Fibroblast of lung (primary cell): ENCODE measurements at regions not wholly inside any gene's neighbourhood (a gene's known extent, or its start where the extent isn't known, plus 50 kb on each side); places are given as distances from the start of the nearest gene placed in this dataset.

ENCODE experiments used
- EZH2 ChIP-seq: IDR thresholded peaks from 2 replicates; pipeline ENCODE4 v1.5.1; 2012; ENCODE audit warnings: low read length, control low read depth, mild to moderate bottlenecking; ENCODE audit errors: missing control alignments
- TF ChIP-seq, protein P1 (sequence below), 2 donors: IDR thresholded peaks in 1 of 2; conservative IDR thresholded peaks in 1 of 2; 1 replicate in 1 of 2; 2 replicates in 1 of 2; pipeline ENCODE4 v1.5.1; 2011 to 2012; ENCODE audit warnings: low read length in 2 of 2, control low read depth in 1 of 2, inconsistent platforms in 1 of 2, low read depth in 1 of 2, mild to moderate bottlenecking in 1 of 2

DNA sequence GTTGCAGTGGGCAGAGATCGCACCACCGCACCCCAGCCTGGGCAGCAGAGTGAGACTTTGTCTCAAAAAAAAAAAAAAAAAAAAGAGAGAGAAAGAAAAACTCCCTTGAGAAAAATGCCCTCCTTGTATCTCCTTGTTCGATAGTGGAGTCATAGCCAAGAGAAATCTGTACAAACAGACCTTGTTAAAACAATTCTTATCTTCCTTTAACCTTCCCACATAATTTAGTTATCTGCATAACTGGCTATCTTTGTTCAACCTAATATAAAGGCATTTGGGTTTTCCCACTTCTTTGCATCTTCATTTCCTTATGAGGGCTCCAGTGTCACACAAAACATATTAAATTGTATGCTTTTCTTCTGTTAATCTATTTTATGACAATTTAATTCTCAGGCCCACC is 65.1 kb upstream of the ATP11B start:
- TF ChIP-seq, protein P1, sequence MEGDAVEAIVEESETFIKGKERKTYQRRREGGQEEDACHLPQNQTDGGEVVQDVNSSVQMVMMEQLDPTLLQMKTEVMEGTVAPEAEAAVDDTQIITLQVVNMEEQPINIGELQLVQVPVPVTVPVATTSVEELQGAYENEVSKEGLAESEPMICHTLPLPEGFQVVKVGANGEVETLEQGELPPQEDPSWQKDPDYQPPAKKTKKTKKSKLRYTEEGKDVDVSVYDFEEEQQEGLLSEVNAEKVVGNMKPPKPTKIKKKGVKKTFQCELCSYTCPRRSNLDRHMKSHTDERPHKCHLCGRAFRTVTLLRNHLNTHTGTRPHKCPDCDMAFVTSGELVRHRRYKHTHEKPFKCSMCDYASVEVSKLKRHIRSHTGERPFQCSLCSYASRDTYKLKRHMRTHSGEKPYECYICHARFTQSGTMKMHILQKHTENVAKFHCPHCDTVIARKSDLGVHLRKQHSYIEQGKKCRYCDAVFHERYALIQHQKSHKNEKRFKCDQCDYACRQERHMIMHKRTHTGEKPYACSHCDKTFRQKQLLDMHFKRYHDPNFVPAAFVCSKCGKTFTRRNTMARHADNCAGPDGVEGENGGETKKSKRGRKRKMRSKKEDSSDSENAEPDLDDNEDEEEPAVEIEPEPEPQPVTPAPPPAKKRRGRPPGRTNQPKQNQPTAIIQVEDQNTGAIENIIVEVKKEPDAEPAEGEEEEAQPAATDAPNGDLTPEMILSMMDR (conservative IDR thresholded peaks at IDR 0.05 in 1 of 2, IDR thresholded peaks at IDR 0.05 in 1 of 2; ENCODE audit: low read depth in 1 of 2, low read length in 2 of 2) = no peak
- TF ChIP-seq EZH2 = no peak
